Neural cell (in vitro differentiated cells): ENCODE measurements at regions not wholly inside any gene's neighbourhood (a gene's known extent, or its start where the extent isn't known, plus 50 kb on each side); places are given as distances from the start of the nearest gene placed in this dataset.

Experiments used
- EP300 ChIP-seq: fragments of 450-650 bp; conservative IDR thresholded peaks from 2 replicates; pipeline ENCODE4 v1.6.1; 2014; ENCODE audit warnings: antibody characterized with exemption, mild to moderate bottlenecking, moderate library complexity; ENCODE audit not compliant: poor library complexity, severe bottlenecking
- MXI1 ChIP-seq: fragments of 450-650 bp; conservative IDR thresholded peaks from 2 replicates; pipeline ENCODE4 v1.6.1; 2014; ENCODE audit warnings: antibody characterized with exemption, mild to moderate bottlenecking; ENCODE audit not compliant: poor library complexity, severe bottlenecking
- POLR2AphosphoS5 ChIP-seq: IDR thresholded peaks from 2 replicates; pipeline ENCODE4 v1.6.1; 2012
- TF ChIP-seq, protein P1 (sequence below): fragments of 450-650 bp; IDR thresholded peaks from 2 replicates; pipeline ENCODE4 v1.5.1; 2014; ENCODE audit warnings: antibody characterized with exemption, mild to moderate bottlenecking, moderate library complexity; ENCODE audit not compliant: poor library complexity, severe bottlenecking

GRCh38 chr13:90329641-90330040 lies 1017.8 kb upstream of the MIR17HG start:
- TF ChIP-seq, protein P1, sequence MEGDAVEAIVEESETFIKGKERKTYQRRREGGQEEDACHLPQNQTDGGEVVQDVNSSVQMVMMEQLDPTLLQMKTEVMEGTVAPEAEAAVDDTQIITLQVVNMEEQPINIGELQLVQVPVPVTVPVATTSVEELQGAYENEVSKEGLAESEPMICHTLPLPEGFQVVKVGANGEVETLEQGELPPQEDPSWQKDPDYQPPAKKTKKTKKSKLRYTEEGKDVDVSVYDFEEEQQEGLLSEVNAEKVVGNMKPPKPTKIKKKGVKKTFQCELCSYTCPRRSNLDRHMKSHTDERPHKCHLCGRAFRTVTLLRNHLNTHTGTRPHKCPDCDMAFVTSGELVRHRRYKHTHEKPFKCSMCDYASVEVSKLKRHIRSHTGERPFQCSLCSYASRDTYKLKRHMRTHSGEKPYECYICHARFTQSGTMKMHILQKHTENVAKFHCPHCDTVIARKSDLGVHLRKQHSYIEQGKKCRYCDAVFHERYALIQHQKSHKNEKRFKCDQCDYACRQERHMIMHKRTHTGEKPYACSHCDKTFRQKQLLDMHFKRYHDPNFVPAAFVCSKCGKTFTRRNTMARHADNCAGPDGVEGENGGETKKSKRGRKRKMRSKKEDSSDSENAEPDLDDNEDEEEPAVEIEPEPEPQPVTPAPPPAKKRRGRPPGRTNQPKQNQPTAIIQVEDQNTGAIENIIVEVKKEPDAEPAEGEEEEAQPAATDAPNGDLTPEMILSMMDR: no peak
- no peak for TF ChIP-seq POLR2AphosphoS5
- TF ChIP-seq MXI1: no peak
- TF ChIP-seq EP300: no peak
